ENCODE measurements at regions not wholly inside any gene's neighbourhood (a gene's known extent, or its start where the extent isn't known, plus 50 kb on each side); places are given as distances from the start of the nearest gene placed in this dataset.

DNA sequence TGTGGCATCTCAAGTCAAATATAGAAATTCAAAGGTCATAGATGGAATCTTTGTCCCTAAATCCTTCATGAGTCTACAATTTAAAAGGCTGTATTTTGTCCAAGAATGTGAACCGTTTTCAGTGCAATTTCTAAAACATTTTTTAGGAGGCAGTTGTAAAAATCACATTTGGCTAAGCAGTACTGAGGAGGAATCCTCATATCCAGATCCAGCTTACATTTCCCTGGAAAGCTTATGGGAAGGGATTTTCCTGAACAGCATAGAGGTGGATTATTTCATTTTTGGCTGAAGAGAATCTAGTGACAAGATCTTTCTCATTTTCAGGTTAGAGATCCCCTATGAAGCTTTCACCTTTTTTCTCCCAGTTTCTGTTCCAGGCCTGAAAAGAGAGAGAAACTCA lies 178.4 kb downstream of the POLR2M start:
- H3K9me3 ChIP-seq, result no peaks in the 10 kb centered on the region

GRCh38 chr15:57885435-57885834 lies 178.9 kb downstream of the POLR2M start:
- no peak for TF ChIP-seq POLR2A (IDR thresholded peaks at IDR 0.05)
- TF ChIP-seq CTCF (IDR thresholded peaks at IDR 0.05), result no peak
- no peak overlapping the region for H3K27ac ChIP-seq
- peaks cover 0 to 21% (median 0%) of the 10 kb centered on the region in 4 donors for H3K27me3 ChIP-seq
- H3K4me1 ChIP-seq, result no peaks in the 10 kb centered on the region
- no peaks in the 10 kb centered on the region for H3K36me3 ChIP-seq
- no peaks in the 10 kb centered on the region for H3K9me3 ChIP-seq
- DNase-seq, result no peak
- intact Hi-C loops (cut with DNase I), result no loop called here
- H3K4me3 ChIP-seq, result no peak overlapping the region
- 75 to 84% methylated on average over 5 of the region's 5 CpGs for WGBS, 2 donors

More for the DNA sequence above, 178.4 kb downstream of the POLR2M start:
- H3K4me3 ChIP-seq, result no peak overlapping the region
- no peaks in the 10 kb centered on the region for H3K4me1 ChIP-seq
- peaks cover 0 to 19% (median 0%) of the 10 kb centered on the region in 4 donors for H3K27me3 ChIP-seq
- 43 to 53% methylated on average over 1 of the region's 1 CpG for WGBS, 2 donors
- no peaks in the 10 kb centered on the region for H3K36me3 ChIP-seq
- TF ChIP-seq CTCF (IDR thresholded peaks at IDR 0.05) (no peak), POLR2A (IDR thresholded peaks at IDR 0.05) (no peak)
- intact Hi-C loops (cut with DNase I), result no loop called here
- H3K27ac ChIP-seq, result no peak overlapping the region
- DNase-seq, result no peak

DNA sequence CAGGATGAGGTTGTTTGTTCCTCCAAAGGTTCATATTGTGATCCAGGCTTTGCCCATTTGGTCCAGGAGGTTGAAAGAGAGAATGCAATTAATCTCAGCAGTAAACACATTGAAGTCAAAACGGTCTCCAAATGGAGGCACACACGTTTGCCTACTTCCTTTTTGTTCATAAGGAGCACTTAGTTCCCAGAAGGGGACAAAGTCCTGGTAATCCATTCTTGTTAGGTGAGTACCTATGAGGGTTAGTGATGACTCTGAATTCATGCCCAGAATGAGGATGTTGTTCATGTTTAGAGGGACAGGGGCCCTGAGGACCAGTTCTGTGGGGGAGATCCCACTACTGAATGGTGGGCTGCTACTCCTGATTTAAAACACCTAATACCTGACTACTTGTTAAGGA lies 177.7 kb downstream of the ALDH1A2 start:
- no peaks in the 10 kb centered on the region for H3K9me3 ChIP-seq
- WGBS, 2 donors, result 12 to 39% methylated on average over 2 of the region's 2 CpGs
- no peak overlapping the region for H3K27ac ChIP-seq
- no peak overlapping the region for H3K4me3 ChIP-seq
- peaks cover 0 to 21% (median 0%) of the 10 kb centered on the region in 4 donors for H3K27me3 ChIP-seq
- H3K36me3 ChIP-seq, result no peaks in the 10 kb centered on the region
- H3K4me1 ChIP-seq, result no peaks in the 10 kb centered on the region
- TF ChIP-seq POLR2A (IDR thresholded peaks at IDR 0.05) (no peak), CTCF (IDR thresholded peaks at IDR 0.05) (no peak)
- intact Hi-C loops (cut with DNase I), result no loop called here
- DNase-seq, result no peak

- H3K27me3 ChIP-seq, result peaks cover 0 to 14% (median 0%) of the 10 kb centered on the region in 4 donors
- H3K36me3 ChIP-seq, result no peaks in the 10 kb centered on the region
- H3K9me3 ChIP-seq, result no peaks in the 10 kb centered on the region
- no peak overlapping the region for H3K4me3 ChIP-seq
- WGBS, 2 donors, result 75 to 100% methylated on average over 1 of the region's 1 CpG
- H3K4me1 ChIP-seq, result no peaks in the 10 kb centered on the region
- intact Hi-C loops (cut with DNase I), result no loop called here
- DNase-seq, result no peak
- TF ChIP-seq POLR2A (IDR thresholded peaks at IDR 0.05), result no peak
- no peak for TF ChIP-seq CTCF (IDR thresholded peaks at IDR 0.05)
- no peak overlapping the region for H3K27ac ChIP-seq
Observed at GRCh38 chr15:57890351-57890750, 175.2 kb downstream of the ALDH1A2 start.

- no peaks in the 10 kb centered on the region for H3K9me3 ChIP-seq
- no peak overlapping the region for H3K4me3 ChIP-seq
- intact Hi-C loops (cut with DNase I), result no loop called here
- H3K27ac ChIP-seq, result no peak overlapping the region
- TF ChIP-seq CTCF (IDR thresholded peaks at IDR 0.05) (no peak), POLR2A (IDR thresholded peaks at IDR 0.05) (no peak)
- no peaks in the 10 kb centered on the region for H3K36me3 ChIP-seq
- H3K4me1 ChIP-seq, result no peaks in the 10 kb centered on the region
- 65 to 69% methylated on average over 3 of the region's 3 CpGs for WGBS, 2 donors
- H3K27me3 ChIP-seq, result peaks cover 0 to 9% (median 0%) of the 10 kb centered on the region in 4 donors
- no peak for DNase-seq
Observed at GRCh38 chr15:57890878-57891277, 174.6 kb downstream of the ALDH1A2 start.
